T1000 (cell line): ENCODE measurements at regions not wholly inside any gene's neighbourhood (a gene's known extent, or its start where the extent isn't known, plus 50 kb on each side); places are given as distances from the start of the nearest gene placed in this dataset.

Experiments
- DNase-seq: peaks from one replicate; lab custom pipeline; 2025; ENCODE audit warnings: mixed read lengths; lab: John Stamatoyannopoulos, UW

DNA sequence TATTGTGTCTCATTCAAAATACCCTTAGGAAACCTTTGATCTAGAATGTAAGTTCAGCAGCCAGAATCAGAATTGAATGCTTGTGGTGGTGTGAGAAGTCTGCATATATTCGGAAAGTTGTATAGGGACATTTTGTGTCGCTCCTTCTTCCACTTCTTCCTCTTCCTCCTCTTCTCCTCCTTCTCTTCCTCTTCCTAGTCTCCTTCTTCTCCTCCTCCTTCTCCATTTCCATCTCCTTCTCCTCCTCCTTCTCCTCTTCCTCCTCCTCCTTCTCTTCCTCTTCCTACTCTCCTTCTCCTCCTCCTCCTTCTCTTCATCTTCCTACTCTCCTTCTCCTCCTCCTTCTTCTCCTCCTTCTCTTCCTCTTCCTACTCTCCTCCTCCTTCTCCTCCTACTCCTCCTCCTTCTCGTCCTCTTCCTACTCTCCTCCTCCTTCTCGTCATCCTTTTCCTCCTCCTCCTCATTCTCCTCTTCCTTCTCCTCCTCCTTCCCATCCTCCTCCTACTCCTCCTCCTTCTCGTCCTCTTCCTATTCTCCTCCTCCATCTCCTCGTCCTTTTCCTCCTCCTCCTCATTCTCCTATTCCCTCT lies 749.3 kb upstream of the GOLIM4 start:
- no peak for DNase-seq

DNA sequence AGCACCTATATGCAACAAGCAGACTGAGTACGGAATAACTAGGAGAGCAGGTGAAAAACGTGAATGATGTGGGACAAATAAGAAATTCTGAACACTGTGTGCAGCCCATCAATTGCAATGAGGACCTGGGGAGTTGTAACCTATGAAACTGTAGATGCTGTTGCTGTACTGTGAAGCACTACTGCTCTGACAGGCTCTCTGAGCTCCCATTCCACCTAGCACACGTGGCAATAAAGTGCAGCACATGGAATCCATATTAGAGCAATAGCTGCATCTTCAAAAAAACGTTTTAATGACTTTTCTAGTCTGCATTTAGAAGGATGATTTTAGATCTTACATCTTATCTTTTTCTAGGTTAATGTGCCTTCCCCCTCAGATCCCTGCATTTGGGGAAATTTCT lies 748.7 kb upstream of the GOLIM4 start:
- DNase-seq = no peak

DNA sequence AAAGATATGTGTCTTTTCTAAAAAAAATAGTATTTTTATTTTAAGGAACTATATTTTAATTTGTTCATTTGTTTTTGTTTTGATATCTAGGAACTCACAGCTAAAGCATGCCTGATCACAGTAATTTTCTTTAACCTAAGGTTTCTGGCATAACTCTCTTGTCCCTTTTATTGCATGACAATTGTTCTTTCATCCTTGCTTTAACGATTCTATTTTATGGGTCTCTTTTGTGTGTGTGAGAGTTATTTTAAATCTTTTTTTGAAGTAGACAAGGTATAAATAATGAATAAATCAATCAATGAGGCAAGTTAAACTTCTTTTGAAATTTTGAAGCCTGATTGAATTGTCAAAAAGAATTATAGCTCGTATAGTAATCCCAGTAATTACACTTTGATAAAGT lies 747.8 kb upstream of the GOLIM4 start:
- DNase-seq = no peak

DNA sequence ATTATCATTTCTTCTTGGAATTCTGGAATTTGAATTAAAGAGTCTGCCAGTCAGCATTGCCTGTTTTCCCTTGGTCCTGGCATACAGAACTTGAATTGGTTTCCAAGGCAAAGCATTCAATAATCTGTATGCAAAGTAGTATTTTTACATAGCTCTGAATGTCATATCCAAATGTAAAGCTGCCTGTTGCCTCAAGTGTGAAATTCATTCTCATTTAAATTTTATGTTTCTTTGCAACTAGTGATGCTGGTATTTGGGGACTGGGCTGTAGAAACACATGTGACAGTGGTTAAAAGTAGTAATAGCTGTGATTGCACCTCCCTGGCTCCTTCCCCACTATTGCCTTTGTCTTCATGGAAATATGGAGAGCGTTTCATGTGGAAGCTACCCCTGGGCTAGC lies 743.9 kb upstream of the GOLIM4 start:
- no peak for DNase-seq

DNA sequence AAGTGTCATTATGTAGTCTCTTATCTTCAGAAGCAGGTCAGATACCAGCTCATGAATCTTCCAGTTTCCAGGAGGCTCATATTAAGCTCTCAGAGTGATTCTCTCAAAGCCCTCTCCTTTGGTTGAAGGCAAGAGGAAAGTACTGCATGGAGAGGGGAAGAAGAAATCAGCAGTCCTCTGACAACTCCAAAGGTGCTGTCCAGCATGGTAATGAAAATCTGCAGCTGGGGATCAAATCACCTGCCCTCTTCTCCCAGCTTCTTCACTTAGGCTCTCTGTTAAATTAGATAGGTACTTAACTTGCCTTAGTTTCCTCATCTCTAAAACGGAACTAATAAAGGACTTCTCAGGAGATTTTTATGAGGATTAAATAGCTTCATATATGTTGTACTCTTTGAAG lies 738.8 kb upstream of the GOLIM4 start:
- no peak for DNase-seq

DNA sequence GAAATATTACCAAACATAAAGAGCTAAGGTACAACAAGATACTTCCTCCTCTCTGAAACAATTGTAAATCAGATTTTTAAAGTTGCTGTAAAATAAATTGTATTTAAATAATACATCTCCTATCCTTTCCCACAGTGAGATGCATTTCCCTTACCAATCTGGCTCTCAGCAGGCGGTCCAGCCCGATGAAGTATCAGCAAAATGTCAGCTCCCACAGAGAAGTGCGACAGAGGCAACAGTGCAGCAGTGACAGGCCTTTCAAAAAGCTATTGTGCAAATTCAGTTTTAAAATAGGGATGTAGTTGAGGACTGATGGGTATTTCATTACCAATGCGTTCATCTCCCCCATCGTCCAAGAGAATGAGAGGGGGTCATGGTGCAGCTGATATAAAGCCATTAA lies 733.2 kb upstream of the GOLIM4 start:
- DNase-seq = no peak

DNA sequence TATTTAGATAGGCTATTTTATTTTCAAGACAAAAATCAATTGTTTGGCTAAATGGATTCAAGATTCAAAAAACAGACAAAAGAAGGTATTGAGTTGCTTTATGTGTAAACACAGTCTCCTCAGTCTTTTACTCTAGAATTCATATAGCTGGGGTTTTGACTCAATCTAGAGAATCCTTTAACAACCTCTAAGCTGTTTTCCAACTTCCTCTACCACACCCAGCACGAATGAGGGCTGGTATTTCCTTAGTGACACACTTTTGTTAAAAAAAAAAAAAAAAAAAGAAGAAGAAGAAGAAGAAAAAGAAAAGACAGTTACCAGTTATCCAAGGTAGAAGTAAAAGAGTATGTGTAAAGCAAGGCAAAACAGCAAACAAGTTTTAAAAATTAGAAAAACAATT lies 732.8 kb upstream of the GOLIM4 start:
- no peak for DNase-seq

DNA sequence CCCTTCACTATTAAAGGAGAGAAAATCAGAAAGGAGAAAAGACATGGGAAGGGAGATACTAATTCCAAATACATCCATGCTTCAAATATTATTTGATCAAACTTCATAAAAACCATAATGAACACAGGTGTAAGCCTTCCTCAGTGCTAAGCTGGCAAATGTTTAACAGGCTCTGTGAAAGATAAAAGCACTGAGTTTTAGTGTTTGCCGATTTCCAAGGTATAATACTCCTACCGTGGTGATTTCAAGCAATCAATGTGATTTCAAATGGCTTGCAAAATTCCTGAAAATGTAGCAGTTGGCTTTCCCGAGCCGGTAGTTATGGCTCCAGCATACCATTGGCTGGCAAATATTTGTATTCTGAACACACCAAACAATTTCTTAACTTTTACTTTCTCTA lies 732.3 kb upstream of the GOLIM4 start:
- no peak for DNase-seq

DNA sequence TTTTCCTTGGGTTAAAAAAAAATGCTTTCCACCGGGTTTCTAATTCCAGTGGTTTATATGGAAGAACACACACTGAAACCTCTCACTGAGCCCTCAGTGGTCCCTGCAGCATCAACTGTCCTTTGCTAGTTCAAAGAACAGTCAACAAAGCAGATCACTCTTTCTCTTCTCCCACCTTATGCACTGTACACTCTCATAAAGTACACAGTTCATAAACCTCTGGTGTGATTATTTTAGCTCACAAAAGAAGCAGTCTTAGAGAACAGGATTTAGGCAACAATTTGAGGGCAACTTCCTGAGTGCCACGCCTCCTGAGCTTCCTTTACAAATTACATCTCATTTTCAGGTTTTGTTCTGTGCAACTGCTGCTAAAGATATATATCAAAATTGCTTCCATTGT lies 728.4 kb upstream of the GOLIM4 start:
- DNase-seq = no peak

DNA sequence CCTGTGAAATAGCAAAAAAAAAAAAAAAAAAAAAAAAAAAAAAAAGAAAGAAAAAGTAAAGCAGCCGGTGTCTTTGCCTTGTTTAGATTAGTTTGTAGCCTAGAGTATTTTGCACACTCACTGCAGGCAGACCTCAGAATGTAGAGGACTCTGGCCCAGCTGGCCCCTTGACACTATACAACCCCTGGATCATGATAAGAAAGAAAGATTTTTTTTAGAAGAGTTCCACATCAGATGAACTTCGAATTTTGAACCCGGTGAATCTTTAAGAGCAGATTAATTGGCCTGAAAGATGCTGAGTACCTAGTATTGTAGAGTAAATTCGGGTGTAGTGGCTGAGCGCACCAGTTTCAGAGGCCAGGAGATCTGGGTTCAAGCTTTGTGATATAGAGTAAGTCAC lies 727.7 kb upstream of the GOLIM4 start:
- no peak for DNase-seq

DNA sequence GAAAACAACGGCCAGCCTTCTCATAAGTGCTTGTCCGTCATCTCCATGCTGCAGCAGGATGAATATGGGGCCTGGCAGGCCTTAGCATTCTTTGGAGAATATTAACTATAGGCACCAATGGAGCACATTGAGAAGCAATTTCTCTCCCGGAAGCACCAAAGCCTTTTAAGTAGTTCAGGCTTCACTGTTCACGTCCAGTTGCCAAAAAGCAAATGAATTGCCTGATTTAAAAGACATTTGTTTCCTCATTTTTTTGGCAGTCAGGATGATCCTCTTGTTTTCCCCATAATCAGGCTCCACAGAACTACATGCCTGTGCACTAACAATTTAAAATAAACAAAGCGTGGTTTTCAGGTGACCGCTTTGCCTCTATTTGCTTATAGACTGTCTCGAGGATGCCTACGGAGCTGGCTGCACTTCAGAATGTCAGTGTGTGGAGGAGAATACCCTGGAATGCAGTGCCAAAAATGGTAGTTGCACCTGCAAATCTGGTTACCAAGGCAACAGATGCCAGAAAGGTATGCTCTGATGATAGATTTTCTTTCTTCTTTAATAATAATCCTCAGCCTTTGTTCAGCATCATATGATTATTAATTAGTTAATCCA lies 725.2 kb upstream of the GOLIM4 start:
- DNase-seq = no peak

DNA sequence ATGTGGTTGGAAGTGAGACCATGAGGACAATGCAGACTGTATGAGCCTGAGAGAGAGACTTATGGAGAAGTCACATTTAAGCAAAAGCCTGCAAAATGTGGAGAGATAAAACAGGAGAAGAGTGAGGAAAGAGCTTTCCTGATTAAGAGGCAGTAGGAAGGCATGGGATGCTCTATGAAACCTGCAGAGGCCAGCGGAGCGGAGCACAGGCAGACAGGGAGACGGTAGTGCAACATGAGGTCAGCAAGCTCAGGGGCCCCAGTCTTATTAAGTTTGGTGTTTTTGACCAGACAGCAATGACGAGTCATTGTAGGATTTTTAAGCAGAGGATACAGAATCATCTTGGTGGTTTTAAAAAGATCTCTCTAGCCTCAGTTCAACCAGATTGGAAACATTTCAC lies 721.5 kb upstream of the GOLIM4 start:
- DNase-seq = no peak

DNA sequence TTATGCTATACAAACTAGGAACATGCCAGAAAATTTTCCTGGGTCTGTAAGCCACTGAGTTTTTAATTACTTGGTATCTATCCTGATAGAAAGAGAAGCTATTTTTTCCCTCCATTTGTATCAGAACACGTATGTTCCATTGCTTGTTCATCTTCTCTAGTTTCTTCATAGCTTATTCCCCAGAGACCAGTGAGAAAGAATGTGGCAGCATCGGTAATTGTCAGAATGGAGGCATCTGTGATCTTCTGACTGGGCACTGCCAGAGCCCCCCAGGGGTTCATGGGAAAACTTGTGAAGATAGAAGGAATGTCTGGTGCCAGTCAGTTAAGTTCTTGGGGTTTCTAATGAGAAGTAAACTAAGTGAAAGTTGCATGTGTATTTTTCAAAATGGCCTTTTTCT lies 720.2 kb upstream of the GOLIM4 start:
- DNase-seq = no peak

DNA sequence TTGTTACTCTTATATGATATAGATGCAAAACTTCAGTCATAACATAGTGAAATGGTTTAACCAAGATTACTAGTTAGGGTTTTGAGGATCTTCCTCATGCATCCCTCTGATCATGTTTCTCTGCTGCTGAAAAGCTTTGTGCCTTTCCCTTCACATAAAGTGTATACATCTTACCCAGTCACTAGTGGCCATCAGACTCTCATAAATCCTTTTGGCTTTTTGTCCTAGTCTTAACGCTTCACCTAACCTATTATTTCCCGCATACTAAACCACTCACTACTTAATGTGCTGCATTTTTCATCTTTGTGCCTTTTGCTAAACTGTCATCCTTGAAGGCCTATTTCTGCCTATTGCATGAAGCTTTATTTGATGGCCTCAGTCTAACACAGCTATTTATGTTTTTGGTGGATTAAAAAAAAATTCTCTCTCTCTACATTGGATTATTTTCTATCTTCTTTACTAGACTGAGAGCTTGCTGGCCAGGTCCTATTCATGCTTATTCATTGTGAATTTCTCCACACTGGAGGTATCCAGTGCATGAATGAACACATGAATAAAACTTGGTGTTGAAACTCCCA lies 717.6 kb upstream of the GOLIM4 start:
- no peak for DNase-seq

DNA sequence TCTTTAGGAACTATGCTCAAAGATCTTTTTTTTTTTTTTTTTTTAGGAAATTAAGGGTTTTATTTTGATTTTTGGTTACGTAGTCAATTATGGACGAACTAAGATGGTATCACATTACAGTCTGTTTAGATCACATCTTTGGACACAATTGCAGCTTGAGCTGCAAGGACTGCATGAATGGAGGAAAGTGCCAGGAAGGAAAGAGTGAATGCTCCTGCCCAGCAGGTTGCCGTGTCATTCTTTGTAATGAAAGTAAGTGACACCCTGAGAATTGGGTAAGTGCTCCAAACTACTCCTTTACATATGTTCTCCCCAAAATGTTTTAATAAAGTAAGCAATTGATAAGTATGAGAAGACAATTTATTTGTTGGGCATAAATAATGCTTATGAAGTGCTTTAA lies 716.5 kb upstream of the GOLIM4 start:
- DNase-seq = no peak

DNA sequence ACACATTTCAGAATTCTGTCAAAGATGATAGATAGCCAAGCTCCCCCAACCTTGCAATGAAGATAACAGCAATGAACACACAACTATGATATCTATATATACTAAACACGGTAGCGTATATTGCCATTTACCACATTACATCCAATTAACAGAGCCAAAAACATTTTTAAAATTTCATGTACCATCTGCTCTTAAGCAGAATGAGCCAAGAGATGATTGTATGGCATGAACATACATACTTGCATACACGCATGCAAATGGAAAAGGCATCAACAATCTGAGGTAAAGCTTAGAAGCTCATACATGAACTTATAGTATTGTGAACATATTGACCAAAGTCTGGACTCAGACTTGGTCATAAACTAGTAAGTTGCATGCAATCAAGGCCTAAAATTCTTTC lies 712.9 kb upstream of the GOLIM4 start:
- no peak for DNase-seq

DNA sequence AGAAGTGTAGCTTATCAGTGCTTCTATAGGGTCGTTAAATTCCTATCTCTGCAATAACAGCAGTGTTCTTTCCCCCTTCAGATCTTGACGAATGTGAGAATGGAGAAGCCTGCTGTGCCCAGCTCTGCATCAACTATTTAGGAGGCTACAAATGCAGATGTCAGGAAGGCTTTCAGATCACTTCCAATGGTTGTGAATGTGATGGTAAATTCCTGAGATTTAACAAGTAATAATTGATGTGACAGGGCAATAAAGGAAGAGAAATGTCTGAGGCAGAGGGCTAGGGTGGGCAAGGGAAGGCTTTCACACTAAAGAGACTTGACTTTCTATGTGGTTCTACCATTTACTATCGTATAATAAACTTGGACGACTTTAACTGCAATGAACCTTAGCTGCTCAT lies 711.7 kb upstream of the GOLIM4 start:
- no peak for DNase-seq

DNA sequence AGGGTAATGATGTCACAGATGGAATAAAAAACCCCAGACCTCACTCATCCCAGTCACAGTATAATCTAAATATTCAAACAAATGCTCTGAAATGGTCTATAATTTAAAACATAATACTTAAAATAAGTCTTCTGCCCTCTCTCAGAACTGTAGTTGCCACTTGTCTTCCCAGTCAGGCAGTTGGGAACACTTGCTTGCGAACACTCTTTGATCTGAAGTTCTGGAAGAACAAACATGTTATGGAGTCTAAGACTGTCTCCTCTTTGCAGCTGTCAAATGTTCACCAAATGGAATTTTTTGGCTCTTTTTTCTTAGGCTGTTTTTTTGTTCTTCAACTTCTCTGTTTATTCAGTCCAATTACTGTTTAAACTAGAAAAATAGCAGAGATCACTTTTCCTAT lies 711.1 kb upstream of the GOLIM4 start:
- no peak for DNase-seq

DNA sequence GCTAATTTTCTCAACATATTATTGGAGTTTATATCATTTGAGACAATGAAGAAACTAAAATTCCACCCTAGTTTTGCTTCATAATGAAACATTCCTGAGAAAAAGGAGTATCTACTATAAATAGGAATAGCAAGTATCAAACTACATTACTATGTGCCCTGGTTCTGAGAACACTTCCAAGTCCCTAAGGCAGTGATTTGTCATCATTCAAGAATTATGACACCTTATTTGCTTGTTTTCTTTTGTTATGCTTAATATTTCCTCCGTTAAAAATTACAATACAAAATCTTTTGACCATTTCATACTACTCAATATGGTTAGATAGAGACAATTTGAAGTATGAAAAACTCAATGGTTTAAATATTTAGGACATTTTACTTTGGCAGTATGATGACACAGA lies 707.8 kb upstream of the GOLIM4 start:
- DNase-seq = no peak

DNA sequence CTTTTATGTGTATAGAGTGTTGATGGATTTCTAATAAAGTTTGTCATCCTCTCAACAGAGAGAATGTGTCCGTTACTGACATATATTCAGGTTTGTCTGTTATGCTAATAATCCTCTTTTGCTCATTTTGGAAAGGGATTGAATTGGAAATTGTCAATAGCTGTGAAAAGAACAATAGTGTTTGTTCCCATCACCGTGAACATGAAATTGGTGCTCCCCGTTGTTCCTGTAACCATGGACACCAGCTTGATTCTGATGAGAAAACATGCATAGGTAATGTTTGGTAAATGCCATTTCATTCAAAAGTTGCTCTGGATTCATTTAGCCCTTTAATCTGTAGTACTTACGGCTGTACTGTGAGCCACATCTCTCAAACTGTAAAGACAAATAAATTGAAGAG lies 707.0 kb upstream of the GOLIM4 start:
- no peak for DNase-seq

DNA sequence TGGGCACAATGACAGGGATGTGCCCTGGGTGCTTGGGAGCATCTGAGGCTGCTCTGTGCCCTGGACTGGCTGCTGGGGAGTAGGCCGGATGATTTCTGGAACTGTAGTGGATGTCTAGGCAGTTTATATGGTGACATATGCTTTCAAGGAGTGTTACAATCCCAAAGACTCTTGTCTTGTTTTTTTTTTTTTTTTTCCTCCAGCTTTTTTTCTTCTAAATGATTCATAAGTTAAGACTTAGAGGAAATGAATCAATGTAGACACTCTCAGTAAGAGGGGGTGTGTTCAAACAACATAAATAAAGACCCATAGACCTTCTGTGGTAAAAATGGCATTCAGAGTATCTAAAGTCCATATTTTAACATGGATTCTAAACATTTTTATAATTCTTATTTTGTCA lies 706.1 kb upstream of the GOLIM4 start:
- no peak for DNase-seq

DNA sequence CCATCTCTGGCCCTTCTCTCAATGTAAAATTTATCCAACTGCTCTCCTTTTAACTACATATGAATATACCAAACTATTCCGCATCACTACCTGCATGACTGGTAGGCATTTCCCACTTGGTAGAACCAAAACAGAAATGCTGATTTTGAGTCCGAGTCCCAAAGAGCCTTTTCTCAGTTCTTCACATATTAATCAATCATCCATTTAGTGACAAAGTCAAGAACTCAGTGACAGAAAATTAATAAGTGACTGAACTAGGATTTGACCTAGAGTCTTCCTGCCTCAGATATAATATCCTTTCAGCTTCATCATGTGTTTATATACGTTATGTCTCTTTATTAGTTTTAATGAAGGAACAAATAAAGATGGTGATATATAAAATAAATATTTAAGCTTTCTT lies 700.6 kb upstream of the GOLIM4 start:
- DNase-seq = no peak

DNA sequence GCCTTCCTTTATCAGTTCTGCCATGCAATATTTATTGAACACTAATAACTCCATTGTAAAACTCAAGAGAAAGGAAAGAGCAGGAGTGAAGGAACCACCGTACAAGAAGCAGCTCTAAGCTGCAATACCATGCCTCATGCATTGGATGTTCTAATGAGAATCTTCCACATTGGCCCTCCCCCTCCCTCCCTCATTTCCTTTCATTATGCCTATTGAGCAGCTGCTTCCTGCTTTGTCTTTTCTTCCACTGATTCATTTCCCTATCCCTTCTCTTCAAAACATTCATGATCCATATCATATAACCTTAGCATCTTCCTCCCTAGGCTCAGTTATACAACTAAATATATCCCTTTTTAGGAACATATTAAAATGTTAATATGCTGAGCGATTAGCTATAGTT lies 698.7 kb upstream of the GOLIM4 start:
- no peak for DNase-seq

DNA sequence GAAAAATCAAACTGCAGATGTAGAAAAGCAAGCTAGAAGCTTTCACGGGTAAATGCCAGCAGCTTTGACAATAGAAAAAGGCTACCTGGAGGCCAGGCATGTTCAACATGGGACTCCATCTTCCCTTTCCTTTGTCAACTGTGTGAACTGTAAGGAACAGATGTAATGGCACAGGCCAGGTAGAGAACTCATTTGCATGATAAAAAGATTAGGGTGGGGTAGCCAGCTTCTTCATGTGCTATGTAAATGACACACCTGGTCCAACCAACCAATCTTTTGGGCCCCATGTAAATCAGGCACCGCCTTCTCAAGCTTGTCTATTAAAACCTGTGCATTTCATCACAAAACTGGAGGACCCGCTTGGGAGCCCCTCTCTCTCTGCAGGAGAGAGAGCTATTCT lies 686.5 kb upstream of the GOLIM4 start:
- DNase-seq = no peak
